HL-60/S4 treated with phorbol 12-myristate 13-acetate at 8.2 ng/mL for 4 days and 3 days (cell line): ENCODE measurements at regions not wholly inside any gene's neighbourhood (a gene's known extent, or its start where the extent isn't known, plus 50 kb on each side); places are given as distances from the start of the nearest gene placed in this dataset.
"Not testable (repeated sequence)": the region's sequence is repeated elsewhere in the genome, so short reads cannot be mapped to it uniquely, and the experiment has no call there.

Experiments
- in situ Hi-C: fragments of 300-500 bp; cut with MboI; formaldehyde crosslinking; loops from 2 replicates; pipeline ENCODE4 v1.15.0; 2022; ENCODE audit warnings: low sequenced_read_pairs

DNA sequence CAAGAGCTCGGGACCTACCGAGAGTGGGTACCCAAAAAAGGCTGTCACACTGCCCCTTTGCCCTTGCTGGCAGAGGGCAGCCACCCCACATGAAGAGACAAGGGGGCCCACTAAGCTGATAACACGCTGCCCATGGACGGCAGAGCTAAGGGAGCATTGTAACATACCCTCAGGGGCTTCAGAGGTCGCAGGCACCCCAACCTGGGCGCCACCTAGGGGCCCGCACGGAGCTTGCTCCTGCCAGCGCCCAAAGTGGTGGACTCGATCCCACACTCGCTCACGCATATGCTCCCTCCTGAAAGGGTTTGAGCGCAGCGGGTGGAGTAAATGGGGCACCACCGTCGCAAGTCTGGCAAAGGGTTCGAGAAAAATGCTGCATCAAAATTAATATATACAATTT is 975.4 kb downstream of the ZPLD1 start:
- in situ Hi-C loops: no loop called here

GRCh38 chr3:103421460-103421859 is 986.6 kb downstream of the ZPLD1 start:
- in situ Hi-C loops: no loop called here

- in situ Hi-C loops: no loop called here
Observed at GRCh38 chr3:103437883-103438282, 1003.1 kb downstream of the ZPLD1 start.

DNA sequence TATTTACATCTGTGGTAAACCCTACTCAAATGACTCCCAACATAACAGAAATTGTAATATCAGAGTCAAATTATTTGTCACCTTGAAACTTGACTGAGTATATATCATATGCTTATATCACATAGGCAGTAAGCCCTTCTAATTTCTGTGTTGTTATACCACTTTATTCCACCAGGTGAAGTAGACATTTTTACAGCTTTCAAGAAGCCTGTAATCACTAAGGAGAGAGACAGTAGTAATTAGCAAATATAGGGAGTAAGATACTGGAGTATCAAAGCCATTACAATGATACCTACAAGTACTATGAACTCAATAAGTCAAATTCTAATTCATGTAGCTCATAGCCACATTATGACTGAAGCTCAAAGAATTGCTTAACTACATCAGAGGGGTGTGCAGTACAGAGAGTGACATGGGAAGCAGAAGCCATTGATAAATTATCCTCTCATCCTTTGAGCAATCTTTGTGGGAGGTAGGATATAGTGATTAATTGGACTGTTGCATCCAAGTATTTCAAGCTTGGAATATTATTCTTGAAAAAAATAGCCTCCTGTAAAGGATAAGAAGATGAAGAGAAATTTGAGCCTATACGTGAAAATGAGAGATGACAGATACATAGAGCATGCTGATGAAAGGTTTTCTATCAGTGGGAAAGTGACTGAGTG is 1005.9 kb downstream of the ZPLD1 start:
- in situ Hi-C loops: no loop called here

DNA sequence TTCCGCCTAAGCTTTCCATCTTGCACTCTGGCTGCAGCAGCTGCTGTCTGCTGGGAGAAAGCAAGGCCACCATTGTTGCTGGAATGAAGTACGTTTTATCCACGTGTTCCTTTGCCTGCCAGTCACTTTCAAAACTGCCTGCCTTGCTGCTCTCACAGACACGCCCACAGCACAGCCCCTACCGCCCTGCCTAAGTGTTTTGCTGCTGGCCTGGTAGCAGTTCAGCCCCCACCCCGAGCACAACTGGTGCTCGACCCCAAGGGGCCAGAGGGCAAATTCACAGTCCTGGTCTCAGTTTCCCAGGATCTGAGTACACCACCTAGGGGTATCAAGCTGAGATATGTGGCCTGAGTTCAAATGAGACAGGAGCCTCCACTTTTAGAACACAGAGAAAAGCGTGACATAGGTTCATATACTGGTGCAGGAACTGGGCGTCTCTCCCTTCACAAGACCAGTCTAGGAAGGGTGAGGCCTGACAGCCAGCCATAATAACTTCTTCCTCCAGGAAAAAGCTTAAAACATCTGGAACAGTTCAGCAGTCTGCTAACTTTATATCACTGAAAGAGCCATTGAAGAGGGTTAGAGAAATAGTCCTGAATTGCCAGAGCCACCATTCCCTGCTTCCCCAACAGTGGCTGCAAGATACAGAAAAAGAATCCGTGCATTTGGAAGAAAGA is 1012.3 kb downstream of the ZPLD1 start:
- in situ Hi-C loops: no loop called here

- in situ Hi-C loops: no loop called here
Observed at GRCh38 chr3:103453152-103453551, 1018.3 kb downstream of the ZPLD1 start.

DNA sequence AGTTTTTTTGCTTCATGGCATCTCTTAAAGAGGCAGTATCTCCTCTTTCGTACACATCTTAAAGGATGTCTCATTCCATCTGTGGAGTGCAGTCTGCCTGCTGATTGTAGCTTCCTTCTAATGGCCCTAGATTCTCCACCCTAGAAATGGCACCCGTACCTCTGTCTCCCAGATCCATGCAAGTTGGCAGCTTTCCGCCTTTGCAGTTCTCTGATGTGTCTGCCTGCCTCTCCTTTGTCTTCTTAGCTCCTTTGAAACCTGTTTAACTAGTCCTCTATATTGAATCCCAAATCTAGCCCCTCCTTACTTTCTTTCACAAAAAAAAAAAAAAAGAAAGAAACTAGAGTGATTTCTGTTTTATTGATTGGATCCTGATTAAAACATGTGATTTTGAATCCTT is 1025.0 kb downstream of the ZPLD1 start:
- in situ Hi-C loops: no loop called here

- in situ Hi-C loops: no loop called here
Observed at GRCh38 chr3:103470498-103470897, 1035.7 kb downstream of the ZPLD1 start.

- in situ Hi-C loops: no loop called here
Observed at GRCh38 chr3:103494011-103494410, 1059.2 kb downstream of the ZPLD1 start.

GRCh38 chr3:103494512-103494911 is 1059.7 kb downstream of the ZPLD1 start:
- in situ Hi-C loops: no loop called here

DNA sequence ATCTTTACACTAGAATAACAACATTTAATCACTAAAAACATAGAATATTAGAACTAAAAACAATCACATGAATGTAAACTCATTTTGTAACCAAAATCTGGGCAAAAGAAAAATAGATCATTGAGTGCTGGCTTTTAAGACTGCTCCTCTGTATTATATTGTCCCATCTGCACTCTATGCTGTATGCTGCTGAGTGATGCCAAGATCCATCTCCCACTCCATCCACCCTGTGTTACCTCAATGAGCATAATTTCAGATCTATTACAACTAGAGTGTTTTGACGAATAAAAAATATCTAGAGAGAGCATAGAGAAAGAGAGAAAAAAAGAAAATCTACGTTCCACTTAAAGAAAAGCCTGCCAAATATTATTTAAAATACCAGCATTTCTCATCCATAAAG is 1060.4 kb downstream of the ZPLD1 start:
- in situ Hi-C loops: no loop called here

DNA sequence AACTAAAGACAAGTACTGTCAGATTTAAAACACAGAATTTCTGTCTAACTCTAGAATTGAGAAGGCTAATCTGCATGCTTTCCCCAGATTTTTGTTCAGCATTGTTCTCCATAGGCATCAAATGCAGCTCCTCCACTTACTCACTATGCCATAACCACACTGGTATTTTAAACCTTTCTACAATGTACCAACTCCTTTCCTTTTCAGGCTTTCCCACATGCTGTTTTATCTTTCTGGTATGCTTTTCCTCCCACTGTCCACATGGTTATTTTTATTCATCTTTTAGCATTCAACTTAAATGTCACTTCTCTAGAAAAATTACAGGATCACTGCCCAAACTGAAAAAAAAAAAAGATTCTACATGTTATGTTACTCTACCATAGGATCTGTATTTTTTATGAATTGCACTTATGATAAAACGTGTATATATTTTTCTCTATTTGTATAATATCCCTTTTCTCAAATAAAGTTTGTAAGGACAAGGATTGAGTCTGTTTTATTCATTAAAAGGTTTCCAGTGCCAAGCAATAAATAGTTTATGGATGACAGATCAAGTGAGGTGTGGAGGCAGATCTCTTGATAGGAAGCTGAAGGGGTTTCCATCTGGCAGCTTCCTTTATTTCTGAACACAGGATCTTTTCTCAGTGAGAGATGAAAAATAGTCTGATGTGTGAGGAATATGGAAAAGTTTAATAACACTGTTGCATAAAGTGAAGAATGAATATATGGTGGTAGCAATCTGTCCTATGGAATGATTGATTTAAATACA is 1064.5 kb downstream of the ZPLD1 start:
- in situ Hi-C loops: no loop called here

DNA sequence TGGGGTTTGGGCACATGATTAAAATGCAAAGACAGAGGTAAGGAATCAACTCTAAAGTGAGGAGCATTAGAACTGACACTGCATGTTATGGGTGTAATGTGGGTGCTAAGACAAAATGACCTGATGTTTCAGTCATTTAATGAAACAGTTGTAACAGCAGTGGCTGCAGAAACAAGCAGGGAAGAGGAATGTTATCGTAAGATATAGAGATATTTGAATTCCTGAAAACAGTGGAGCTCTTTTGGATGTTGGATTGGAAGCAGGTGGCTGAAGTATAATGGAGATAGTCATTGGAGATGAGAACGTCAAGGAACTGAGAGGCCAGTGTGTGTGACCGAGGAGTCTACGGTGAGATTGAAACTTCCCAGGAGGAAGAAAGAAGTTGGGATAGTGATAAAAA is 1065.2 kb downstream of the ZPLD1 start:
- in situ Hi-C loops: no loop called here

GRCh38 chr3:103510760-103511159 is 1075.9 kb downstream of the ZPLD1 start:
- in situ Hi-C loops: no loop called here

- in situ Hi-C loops: no loop called here
Observed at GRCh38 chr3:103511891-103512290, 1077.1 kb downstream of the ZPLD1 start.

DNA sequence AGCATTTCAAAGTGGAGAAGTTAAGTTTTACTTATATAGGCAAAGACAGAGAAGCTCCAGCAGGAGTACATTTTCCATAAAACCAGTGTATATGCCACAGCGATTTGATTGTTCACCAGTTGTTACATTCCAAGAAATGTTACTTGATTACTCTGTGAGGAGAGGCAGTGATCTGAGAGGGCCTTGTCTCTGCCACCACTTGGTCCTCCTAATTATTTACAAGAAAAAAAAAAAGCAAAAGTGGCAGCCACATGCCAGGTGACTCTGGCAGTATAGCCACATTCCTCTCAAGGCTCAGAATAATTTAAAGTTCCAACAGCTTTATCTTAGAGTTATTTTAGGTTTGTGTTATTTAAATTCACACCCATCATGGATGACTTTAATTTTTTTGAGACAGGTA is 1077.8 kb downstream of the ZPLD1 start:
- in situ Hi-C loops: no loop called here

- in situ Hi-C loops: no loop called here
Observed at GRCh38 chr3:103513003-103513402, 1078.2 kb downstream of the ZPLD1 start.

- in situ Hi-C loops: no loop called here
Observed at GRCh38 chr3:103515116-103515515, 1080.3 kb downstream of the ZPLD1 start.

GRCh38 chr3:103516950-103517349 is 1082.1 kb downstream of the ZPLD1 start:
- in situ Hi-C loops: no loop called here

DNA sequence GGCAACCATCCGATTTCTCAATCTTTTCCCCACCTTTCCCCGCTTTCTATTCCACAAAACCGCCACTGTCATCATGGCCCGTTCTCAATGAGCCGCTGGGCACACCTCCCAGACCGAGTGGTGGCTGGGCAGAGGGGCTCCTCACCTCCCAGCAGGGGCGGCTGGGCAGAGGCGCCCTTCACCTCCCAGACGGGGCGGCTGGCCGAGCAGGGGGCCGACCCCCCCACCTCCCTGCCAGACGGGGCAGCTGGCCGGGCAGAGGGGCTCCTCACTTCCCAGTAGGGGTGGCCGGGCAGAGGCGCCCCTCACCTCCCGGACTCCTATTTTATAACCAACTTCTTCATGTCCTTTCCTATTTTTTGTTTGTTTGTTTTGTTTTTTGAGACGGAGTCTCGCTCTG is 1096.5 kb downstream of the ZPLD1 start:
- in situ Hi-C loops: not testable (repeated sequence)

GRCh38 chr3:103532986-103533385 is 1098.2 kb downstream of the ZPLD1 start:
- in situ Hi-C loops: no loop called here

DNA sequence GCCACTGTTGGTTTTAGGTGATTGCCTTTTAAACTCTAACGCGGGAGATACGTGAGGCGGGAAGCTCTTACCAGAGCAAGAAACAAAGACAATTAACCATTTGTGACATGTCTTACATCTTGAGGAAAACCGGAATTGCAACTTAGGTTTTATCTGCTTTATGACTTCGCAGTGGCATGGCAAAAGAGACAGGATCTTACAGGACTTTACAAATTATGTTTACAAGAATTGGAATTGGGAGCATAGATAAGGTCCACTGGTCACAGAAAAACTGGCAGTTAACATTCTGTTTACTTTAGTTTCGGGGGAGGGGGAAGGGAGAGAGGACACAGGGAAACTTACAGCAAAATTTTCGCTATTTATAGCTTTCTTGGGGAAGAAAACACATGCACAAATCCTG is 1119.6 kb downstream of the ZPLD1 start:
- in situ Hi-C loops: no loop called here
